AG09319 (cell line): ENCODE measurements at regions not wholly inside any gene's neighbourhood (a gene's known extent, or its start where the extent isn't known, plus 50 kb on each side); places are given as distances from the start of the nearest gene placed in this dataset.

Experiments used
- DNase-seq: peaks from one replicate; pipeline ENCODE4 v3.0.0-alpha.2; 2010; ENCODE audit warnings: low read depth; ENCODE audit errors: extremely low read depth
- CTCF ChIP-seq: IDR thresholded peaks from 2 replicates; pipeline ENCODE4 v1.5.1; 2011; ENCODE audit warnings: low read depth, mild to moderate bottlenecking, inconsistent platforms, low read length, moderate library complexity

- no peak for TF ChIP-seq CTCF
- no peak for DNase-seq
These were observed 767.7 kb downstream of the LRFN5 start for GRCh38 chr14:42374332-42374731.

- TF ChIP-seq CTCF: no peak
- no peak for DNase-seq
These were observed 763.4 kb downstream of the LRFN5 start for GRCh38 chr14:42370056-42370455.

DNA sequence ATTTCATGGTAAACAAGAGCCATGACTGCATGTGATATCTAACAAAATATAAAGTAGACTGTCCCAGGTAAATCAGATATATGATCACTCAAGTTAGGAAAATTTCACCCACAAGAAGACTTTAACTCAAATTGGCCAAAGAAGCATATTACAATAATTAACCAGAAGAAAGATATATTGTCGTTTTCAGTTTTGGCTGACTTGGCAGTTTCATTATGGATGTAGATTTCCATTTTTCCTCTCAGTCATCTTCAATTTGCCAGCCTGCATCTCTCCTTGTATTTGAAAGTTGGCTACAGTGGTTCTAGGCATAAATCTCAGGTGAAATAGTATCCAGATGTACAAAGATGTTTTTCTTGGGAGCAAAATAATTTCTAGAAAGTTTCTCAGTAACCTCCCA, 761.6 kb downstream of the LRFN5 start:
- no peak for TF ChIP-seq CTCF
- DNase-seq: no peak

DNA sequence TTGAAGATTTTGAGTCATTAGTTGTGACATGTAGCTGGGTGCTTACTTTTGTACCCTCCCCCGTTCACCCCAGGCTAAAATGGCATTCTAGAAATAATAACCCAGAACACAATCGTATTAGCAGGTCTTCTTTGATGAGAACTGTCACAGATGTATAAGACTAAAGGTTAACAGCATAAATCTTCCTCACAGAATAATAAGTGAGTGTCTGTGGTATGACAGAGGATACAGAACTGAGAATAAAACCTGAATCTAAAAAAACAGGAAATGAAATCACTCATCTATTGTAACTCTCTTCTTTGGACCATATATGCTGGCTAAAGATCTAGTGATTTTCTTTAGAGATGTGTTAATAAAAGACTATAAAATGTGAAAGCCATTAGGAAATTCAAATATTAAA, 746.6 kb downstream of the LRFN5 start:
- DNase-seq: no peak
- no peak for TF ChIP-seq CTCF

DNA sequence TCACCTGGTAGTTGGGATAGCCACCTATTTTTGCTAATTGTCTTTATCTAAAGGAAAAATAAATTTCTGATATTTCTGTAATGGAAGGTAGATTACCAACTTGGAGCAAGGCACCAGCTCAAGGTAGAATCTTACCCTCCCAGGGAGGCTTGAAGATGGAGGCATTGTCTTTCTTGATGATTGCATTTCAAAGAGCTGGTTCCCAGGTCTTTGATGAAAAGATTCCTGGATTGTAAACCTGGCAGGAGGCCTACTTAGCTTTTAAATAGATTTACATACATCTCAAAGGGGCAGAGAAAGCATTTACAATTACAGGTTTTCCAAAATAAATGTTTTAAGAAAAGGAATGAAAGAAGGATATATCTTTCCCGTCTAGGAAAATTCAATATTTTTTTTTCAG, 729.2 kb downstream of the LRFN5 start:
- no peak for DNase-seq
- no peak for TF ChIP-seq CTCF

DNA sequence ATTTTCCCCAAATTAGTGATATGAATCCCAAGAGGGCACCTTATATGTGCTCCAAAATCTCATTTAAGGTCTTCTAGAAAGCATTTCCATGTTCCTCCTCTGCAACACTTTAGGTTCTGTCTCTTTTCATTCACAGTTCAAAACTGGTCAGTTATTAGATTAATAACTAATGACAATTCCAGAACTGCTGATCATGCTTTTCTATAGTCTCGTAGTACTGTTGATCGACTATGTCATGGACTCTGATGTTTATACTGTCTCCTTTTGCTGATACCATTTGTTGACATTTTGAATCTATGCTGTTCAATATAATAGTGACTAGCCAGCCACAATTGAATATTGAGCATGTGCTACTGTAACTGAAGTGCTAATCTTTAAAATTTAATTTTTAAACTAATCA, 728.3 kb downstream of the LRFN5 start:
- TF ChIP-seq CTCF: no peak
- DNase-seq: no peak

DNA sequence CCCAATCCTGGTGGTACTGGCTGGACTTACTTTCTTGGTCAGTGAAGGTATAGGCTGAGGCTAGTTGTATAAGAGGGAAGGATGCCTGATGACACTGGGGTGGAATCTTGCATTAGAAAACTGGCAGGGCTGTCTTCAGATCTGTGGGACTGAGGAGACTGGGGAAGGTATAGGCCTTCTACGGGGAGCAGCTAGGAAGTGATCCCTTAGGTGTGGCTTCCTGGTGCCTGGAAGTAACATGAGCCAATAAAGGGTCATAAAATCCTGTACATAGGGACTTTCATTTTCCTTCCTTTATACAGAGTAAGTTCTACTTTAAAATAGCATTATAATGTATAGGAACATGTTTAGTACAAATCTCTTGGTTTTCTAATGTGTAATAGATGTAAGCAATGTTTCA, 716.8 kb downstream of the LRFN5 start:
- DNase-seq: no peak
- TF ChIP-seq CTCF: no peak
